ENCODE measurements at regions not wholly inside any gene's neighbourhood (a gene's known extent, or its start where the extent isn't known, plus 50 kb on each side); places are given as distances from the start of the nearest gene placed in this dataset.

- Histone ChIP-seq H3K27ac (no peak overlapping the region), H3K9me3 (ENCODE audit: low read depth) (no peaks in the 10 kb centered on the region)
These were observed 383.1 kb downstream of the TSN start for GRCh38 chr2:122138561-122138960.

GRCh38 chr2:122139739-122140420 is 384.4 kb downstream of the TSN start:
- Histone ChIP-seq H3K27me3 (no peaks in the 10 kb centered on the region), H3K9me3 (ENCODE audit: low read depth) (no peaks in the 10 kb centered on the region), H3K36me3 (no peaks in the 10 kb centered on the region), H3K27ac (no peak overlapping the region), H3K4me3 (no peak overlapping the region), H3K4me1 (ENCODE audit: low read depth) (no peaks in the 10 kb centered on the region)
- no peak for TF ChIP-seq CTCF (IDR thresholded peaks at IDR 0.05; ENCODE audit: low read depth, low read length)
- DNase-seq (ENCODE audit: low read depth in 1 of 2, low spot score in 1 of 2), result no peak

More at GRCh38 chr2:122138561-122138960, 383.1 kb downstream of the TSN start:
- no peaks in the 10 kb centered on the region for H3K27me3 ChIP-seq
- no peaks in the 10 kb centered on the region for H3K36me3 ChIP-seq
- no peak overlapping the region for H3K4me3 ChIP-seq
- DNase-seq (ENCODE audit: low read depth in 1 of 2, low spot score in 1 of 2), result no peak
- TF ChIP-seq CTCF (IDR thresholded peaks at IDR 0.05; ENCODE audit: low read depth, low read length), result no peak
- H3K4me1 ChIP-seq (ENCODE audit: low read depth), result no peaks in the 10 kb centered on the region

DNA sequence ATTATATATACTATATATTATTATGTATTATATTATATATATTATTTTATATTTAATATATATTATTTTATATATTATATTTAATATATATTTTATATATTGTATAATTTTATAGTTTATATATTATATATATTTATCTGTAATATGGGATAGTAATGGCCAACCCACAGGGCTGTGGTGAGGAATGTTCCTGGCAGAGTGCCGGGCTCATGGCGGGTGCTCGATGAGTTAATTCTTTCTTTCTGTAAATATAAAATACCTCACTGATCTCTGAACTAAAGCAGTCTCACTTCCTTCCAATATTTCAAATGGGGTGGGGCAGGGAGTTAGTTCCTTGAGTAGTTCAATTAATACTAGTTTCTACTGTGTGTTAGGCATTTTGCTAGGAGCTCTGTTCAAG is 389.4 kb downstream of the TSN start:
- no peak overlapping the region for H3K27ac ChIP-seq
- no peak overlapping the region for H3K4me3 ChIP-seq
- DNase-seq (ENCODE audit: low read depth in 1 of 2, low spot score in 1 of 2), result no peak
- no peaks in the 10 kb centered on the region for H3K9me3 ChIP-seq (ENCODE audit: low read depth)
- no peak for TF ChIP-seq CTCF (IDR thresholded peaks at IDR 0.05; ENCODE audit: low read depth, low read length)
- no peaks in the 10 kb centered on the region for H3K4me1 ChIP-seq (ENCODE audit: low read depth)
- no peaks in the 10 kb centered on the region for H3K36me3 ChIP-seq
- H3K27me3 ChIP-seq, result no peaks in the 10 kb centered on the region

DNA sequence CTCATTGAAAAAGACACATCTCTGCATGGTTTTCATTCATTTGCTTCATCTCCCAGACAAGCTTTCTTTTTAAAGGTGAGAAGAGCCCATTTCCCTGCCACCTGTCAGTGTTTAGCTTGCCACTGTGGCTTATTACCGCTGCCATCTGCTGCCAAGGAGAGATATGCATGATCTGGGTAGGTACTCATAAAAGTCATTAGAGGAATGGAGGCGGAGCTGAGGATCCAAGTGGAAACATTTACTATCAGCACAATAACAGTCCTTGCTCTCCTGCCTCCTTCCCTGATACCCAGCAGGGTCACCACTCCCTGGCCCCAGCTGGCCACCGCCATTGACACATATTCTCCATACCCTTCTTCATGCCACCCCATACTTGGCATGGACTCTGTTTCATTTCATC is 390.4 kb downstream of the TSN start:
- H3K27ac ChIP-seq, result no peak overlapping the region
- H3K36me3 ChIP-seq, result no peaks in the 10 kb centered on the region
- no peak overlapping the region for H3K4me3 ChIP-seq
- H3K9me3 ChIP-seq (ENCODE audit: low read depth), result no peaks in the 10 kb centered on the region
- TF ChIP-seq CTCF (IDR thresholded peaks at IDR 0.05; ENCODE audit: low read depth, low read length), result no peak
- H3K27me3 ChIP-seq, result no peaks in the 10 kb centered on the region
- no peak for DNase-seq (ENCODE audit: low read depth in 1 of 2, low spot score in 1 of 2)
- no peaks in the 10 kb centered on the region for H3K4me1 ChIP-seq (ENCODE audit: low read depth)

- H3K4me3 ChIP-seq, result no peak overlapping the region
- H3K27ac ChIP-seq, result no peak overlapping the region
- H3K4me1 ChIP-seq (ENCODE audit: low read depth), result no peaks in the 10 kb centered on the region
- H3K9me3 ChIP-seq (ENCODE audit: low read depth), result no peaks in the 10 kb centered on the region
- H3K36me3 ChIP-seq, result no peaks in the 10 kb centered on the region
- no peaks in the 10 kb centered on the region for H3K27me3 ChIP-seq
- no peak for TF ChIP-seq CTCF (IDR thresholded peaks at IDR 0.05; ENCODE audit: low read depth, low read length)
- DNase-seq (ENCODE audit: low read depth in 1 of 2, low spot score in 1 of 2), result no peak
These were observed 392.8 kb downstream of the TSN start for GRCh38 chr2:122148128-122148767.
